H1 (cell line): ENCODE measurements at regions not wholly inside any gene's neighbourhood (a gene's known extent, or its start where the extent isn't known, plus 50 kb on each side); places are given as distances from the start of the nearest gene placed in this dataset.

ENCODE experiments used
- EZH2 ChIP-seq: fragments of 200-600 bp; sonication (generic); IDR thresholded peaks from 2 replicates; pipeline ENCODE4 v1.7.1; 2012; ENCODE audit warnings: low read depth, mild to moderate bottlenecking, moderate library complexity, low read length, inconsistent platforms; ENCODE audit not compliant: severe bottlenecking
- POLR2A ChIP-seq, 2 experiments: IDR thresholded peaks; 1 replicate in 1 of 2; 2 replicates in 1 of 2; pipeline ENCODE4 v1.6.1; 2011; ENCODE audit warnings: low read depth in 2 of 2, low read length in 2 of 2, mild to moderate bottlenecking in 2 of 2; ENCODE audit errors: control extremely low read depth in 1 of 2

DNA sequence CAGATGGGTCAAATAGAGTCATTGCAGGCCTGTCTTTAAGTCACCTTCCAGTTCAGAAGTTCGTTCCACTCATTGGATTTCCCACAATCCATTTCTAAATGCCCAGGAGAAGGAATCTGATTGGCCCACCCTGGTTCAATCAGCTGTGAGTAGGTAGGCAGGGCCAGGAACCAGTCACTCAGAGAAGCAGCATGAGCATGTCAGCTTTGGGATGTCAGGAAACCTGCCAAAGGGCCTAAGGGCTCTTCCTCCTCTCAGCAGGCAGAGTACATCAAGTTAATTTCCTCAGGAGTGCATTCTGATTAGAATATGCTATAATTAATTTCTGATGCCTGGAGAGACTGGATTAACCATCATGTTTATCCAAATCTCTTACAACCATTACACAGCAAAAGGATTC is 412.9 kb upstream of the CCNH start:
- TF ChIP-seq EZH2: no peak
- no peak for TF ChIP-seq POLR2A (IDR thresholded peaks at IDR 0.05; ENCODE audit: control extremely low read depth in 1 of 2, low read depth in 2 of 2, low read length in 2 of 2)
